ENCODE measurements at regions not wholly inside any gene's neighbourhood (a gene's known extent, or its start where the extent isn't known, plus 50 kb on each side); places are given as distances from the start of the nearest gene placed in this dataset.
A peak's percentile ranks its signal among the peaks of the same experiment; 100 is the strongest.

GRCh38 chr4:71081192-71081591, 87.7 kb downstream of the DCK start:
- DNase-seq = no peak

GRCh38 chr4:71093745-71094144, 100.3 kb downstream of the DCK start:
- DNase-seq = no peak

GRCh38 chr4:71094201-71094600, 100.8 kb downstream of the DCK start:
- DNase-seq = no peak

- no peak for DNase-seq
Measured at GRCh38 chr4:71095141-71095540, 101.7 kb downstream of the DCK start.

- no peak for DNase-seq
Measured at GRCh38 chr4:71095545-71095944, 102.1 kb downstream of the DCK start.

GRCh38 chr4:71107726-71108125, 114.3 kb downstream of the DCK start:
- DNase-seq = no peak

- DNase-seq = peak; percentile 85
Measured at GRCh38 chr4:71110499-71110898, 117.0 kb downstream of the DCK start.

- peak; percentile 66 for DNase-seq
Measured at GRCh38 chr4:71111133-71111532, 117.7 kb downstream of the DCK start.

GRCh38 chr4:71113294-71113693, 119.8 kb downstream of the DCK start:
- no peak for DNase-seq

GRCh38 chr4:71120831-71121524, 127.5 kb downstream of the DCK start:
- no peak for DNase-seq

- no peak for DNase-seq
Measured at GRCh38 chr4:71123951-71124350, 130.5 kb downstream of the DCK start.

- no peak for DNase-seq
Measured at GRCh38 chr4:71125137-71125536, 131.7 kb downstream of the DCK start.

- no peak for DNase-seq
Measured at GRCh38 chr4:71126719-71127118, 133.3 kb downstream of the DCK start.

- no peak for DNase-seq
Measured at GRCh38 chr4:71130827-71131603, 137.6 kb downstream of the DCK start.

GRCh38 chr4:71132486-71132885, 139.0 kb downstream of the DCK start:
- DNase-seq = no peak

GRCh38 chr4:71133491-71133890, 140.0 kb downstream of the DCK start:
- no peak for DNase-seq

- DNase-seq = no peak
Measured at GRCh38 chr4:71136071-71136470, 142.6 kb downstream of the DCK start.

GRCh38 chr4:71138007-71138615, 144.7 kb downstream of the DCK start:
- DNase-seq = no peak

GRCh38 chr4:71140563-71140962, 147.1 kb downstream of the DCK start:
- no peak for DNase-seq

GRCh38 chr4:71141125-71141524, 147.7 kb downstream of the DCK start:
- DNase-seq = no peak

GRCh38 chr4:71147261-71147660, 153.8 kb downstream of the DCK start:
- no peak for DNase-seq

GRCh38 chr4:71148545-71148944, 155.1 kb downstream of the DCK start:
- DNase-seq = no peak

- no peak for DNase-seq
Measured at GRCh38 chr4:71151054-71151453, 157.6 kb downstream of the DCK start.

GRCh38 chr4:71156616-71157015, 163.2 kb downstream of the DCK start:
- no peak for DNase-seq
